HCT116 (cell line): ENCODE measurements at regions not wholly inside any gene's neighbourhood (a gene's known extent, or its start where the extent isn't known, plus 50 kb on each side); places are given as distances from the start of the nearest gene placed in this dataset.

Source experiments
- ATAC-seq: fragments of 200-7000 bp; cut with Tn5 transposase; 2 replicates; pipeline ENCODE4 v1.9.1; 2020; ENCODE audit warnings: mild to moderate bottlenecking, moderate library complexity
- BruUV-seq: library from RNA; stranded (reverse); fragments of 400-500 nt; replicated peaks from 2 replicates; lab custom pipeline; 2021; lab: Mats Ljungman, UMichigan
- CTCF ChIA-PET: fragments of 300-600 bp; sonication (Branson Sonifier 250); formaldehyde crosslinking; loops from one replicate; lab custom pipeline; 2021; ENCODE audit warnings: antibody characterized with exemption; lab: Charles Lee
- POLR2A ChIA-PET: fragments of 300-600, 350-600 bp; sonication (Branson Sonifier 250); formaldehyde crosslinking; loops from one replicate; lab custom pipeline; 2021; ENCODE audit warnings: antibody characterized with exemption; lab: Charles Lee
- RAD21 ChIA-PET, 2 experiments: fragments of 300-600 bp; sonication (Branson Sonifier 250); formaldehyde crosslinking; loops; one replicate each; lab custom pipeline; 2023; ENCODE audit warnings: low total read pairs in 2 of 2; ENCODE audit not compliant: uncharacterized antibody in 2 of 2, unreplicated experiment in 2 of 2, low non-redundant PET in 1 of 2; lab: Charles Lee
- DNase-seq: peaks from one replicate; pipeline ENCODE4 v3.0.0-alpha.2; 2010; ENCODE audit warnings: low read depth, low spot score
- H2AFZ ChIP-seq: fragments of 200-600 bp; shearing (Covaris generic), sonication (generic); 2 replicates; pipeline ENCODE4 v1.6.1; 2017; ENCODE audit warnings: low read depth, mixed run types, mixed read lengths, antibody characterized with exemption, low read length; ENCODE audit not compliant: poor library complexity, severe bottlenecking
- H3K27ac ChIP-seq: 2 replicates; pipeline ENCODE4 v1.5.1; 2012; ENCODE audit warnings: low read depth, low read length
- H3K27me3 ChIP-seq: fragments of 200-600 bp; sonication (generic); 2 replicates; pipeline ENCODE4 v1.6.1; 2016; ENCODE audit warnings: mixed run types, low read length, mixed read lengths; ENCODE audit not compliant: insufficient read depth
- H3K36me3 ChIP-seq, 2 experiments: fragments of 200-500 bp in 1 of 2; fragments of 200-600 bp in 1 of 2; sonication (Bioruptor generic) in 1 of 2; sonication (generic) in 1 of 2; 2 replicates each; pipeline versions ENCODE4 v1.5.1 to v1.6.1; 2014 to 2016; ENCODE audit warnings: low read length in 2 of 2, inconsistent platforms in 1 of 2, mixed read lengths in 1 of 2, mixed run types in 1 of 2; ENCODE audit not compliant: insufficient read depth in 2 of 2, control insufficient read depth in 1 of 2
- H3K4me1 ChIP-seq, 2 experiments: fragments of 200-600 bp in 1 of 2; sonication (generic) in 1 of 2; 2 replicates each; pipeline versions ENCODE4 v1.5.1 to v1.6.1; 2012 to 2017; ENCODE audit warnings: low read length in 2 of 2, inconsistent platforms in 1 of 2, mild to moderate bottlenecking in 1 of 2, mixed read lengths in 1 of 2, mixed run types in 1 of 2, moderate library complexity in 1 of 2; ENCODE audit not compliant: insufficient read depth in 2 of 2, control insufficient read depth in 1 of 2
- H3K4me2 ChIP-seq: fragments of 200-600 bp; sonication (generic); 2 replicates; pipeline ENCODE4 v1.6.1; 2017; ENCODE audit warnings: mixed run types, low read length, mixed read lengths
- H3K4me3 ChIP-seq, 2 experiments: fragments of 200-600 bp in 1 of 2; sonication (generic) in 1 of 2; replicated peaks in 1 of 2; 2 replicates each; pipeline ENCODE4 v1.5.1; 2011 to 2016; ENCODE audit warnings: low read length in 2 of 2, control low read depth in 1 of 2, low read depth in 1 of 2, mild to moderate bottlenecking in 1 of 2, mixed read lengths in 1 of 2, mixed run types in 1 of 2
- H3K79me2 ChIP-seq: fragments of 200-600 bp; sonication (generic); 2 replicates; pipeline ENCODE4 v1.6.1; 2017; ENCODE audit warnings: mild to moderate bottlenecking, mixed run types, low read length, moderate library complexity, mixed read lengths; ENCODE audit not compliant: insufficient read depth
- H3K9ac ChIP-seq: fragments of 200-600 bp; sonication (generic); 2 replicates; pipeline ENCODE4 v1.6.1; 2016; ENCODE audit warnings: low read length, mixed read lengths
- H3K9me2 ChIP-seq: fragments of 200-600 bp; sonication (generic), shearing (Covaris generic); 2 replicates; pipeline ENCODE4 v1.6.1; 2017; ENCODE audit warnings: mixed run types, mild to moderate bottlenecking, moderate library complexity; ENCODE audit not compliant: insufficient read depth
- H3K9me3 ChIP-seq, 2 experiments: fragments of 200-500 bp in 1 of 2; fragments of 200-600 bp in 1 of 2; sonication (Bioruptor generic) in 1 of 2; sonication (generic) in 1 of 2; 2 replicates each; pipeline ENCODE4 v1.6.1; 2014 to 2017; ENCODE audit warnings: low read length in 2 of 2, mixed read lengths in 2 of 2, inconsistent platforms in 1 of 2, low read depth in 1 of 2, mild to moderate bottlenecking in 1 of 2, mixed run types in 1 of 2, moderate library complexity in 1 of 2; ENCODE audit not compliant: control insufficient read depth in 1 of 2, insufficient read depth in 1 of 2
- H4K20me1 ChIP-seq: fragments of 200-600 bp; sonication (generic), shearing (Covaris generic); 2 replicates; pipeline ENCODE4 v1.6.1; 2017; ENCODE audit warnings: mixed run types, mild to moderate bottlenecking, moderate library complexity; ENCODE audit not compliant: insufficient read depth
- CBX3 ChIP-seq: IDR thresholded peaks from 2 replicates; pipeline ENCODE4 v1.6.1; 2012; ENCODE audit warnings: low read depth
- CEBPB ChIP-seq: IDR thresholded peaks from 2 replicates; pipeline ENCODE4 v1.6.1; 2012; ENCODE audit warnings: low read depth
- EGR1 ChIP-seq: IDR thresholded peaks from 2 replicates; pipeline ENCODE4 v1.6.1; 2012; ENCODE audit warnings: low read depth
- EZH2 ChIP-seq: fragments of 200-600 bp; sonication (generic); IDR thresholded peaks from 2 replicates; pipeline ENCODE4 v1.6.1; 2017; ENCODE audit warnings: antibody characterized with exemption, mixed run types
- JUND ChIP-seq: IDR thresholded peaks from 2 replicates; pipeline ENCODE4 v1.6.1; 2012
- RAD21 ChIP-seq: IDR thresholded peaks from 2 replicates; pipeline ENCODE4 v1.6.1; 2012; ENCODE audit warnings: low read depth, mild to moderate bottlenecking
- SP1 ChIP-seq: IDR thresholded peaks from 2 replicates; pipeline ENCODE4 v1.6.1; 2012; ENCODE audit warnings: low read depth
- SRF ChIP-seq: IDR thresholded peaks from 2 replicates; pipeline ENCODE4 v1.6.1; 2012; ENCODE audit warnings: low read depth
- TCF7L2 ChIP-seq: IDR thresholded peaks from 2 replicates; pipeline ENCODE4 v1.7.0; 2011; ENCODE audit warnings: borderline replicate concordance, inconsistent platforms; ENCODE audit not compliant: insufficient read depth, insufficient read length; ENCODE audit errors: extremely low read depth
- YY1 ChIP-seq: IDR thresholded peaks from 2 replicates; pipeline ENCODE4 v1.6.1; 2011; ENCODE audit warnings: low read length, low read depth, moderate library complexity, mild to moderate bottlenecking; ENCODE audit not compliant: insufficient replicate concordance; ENCODE audit errors: extremely low read depth
- ZNF274 ChIP-seq: fragments of 200-500 bp; sonication (Bioruptor generic); IDR thresholded peaks from 2 replicates; pipeline ENCODE4 v1.6.1; 2014; ENCODE audit warnings: mild to moderate bottlenecking, low read depth, low read length, inconsistent platforms
- intact Hi-C: fragments of 100-400 bp; cut with micrococcal nuclease; formaldehyde crosslinking; loops from 2 replicates; pipeline ENCODE4 v1.10.0; 2022
- TF ChIP-seq, protein P1 (sequence below): IDR thresholded peaks from 2 replicates; pipeline ENCODE4 v1.6.1; 2012
- TF ChIP-seq, protein P2 (sequence below), 3 experiments: fragments of 200-600 bp in 1 of 3; sonication (generic) in 1 of 3; IDR thresholded peaks in 2 of 3; conservative IDR thresholded peaks in 1 of 3; 2 replicates each; pipeline ENCODE4 v1.5.1; 2012 to 2017; ENCODE audit warnings: low read depth in 2 of 3, low read length in 2 of 3, antibody characterized with exemption in 1 of 3, borderline replicate concordance in 1 of 3, control low read depth in 1 of 3, mild to moderate bottlenecking in 1 of 3, mixed read lengths in 1 of 3, mixed run types in 1 of 3, moderate library complexity in 1 of 3; ENCODE audit not compliant: insufficient read depth in 1 of 3
- TF ChIP-seq, protein P3 (sequence below): IDR thresholded peaks from 2 replicates; pipeline ENCODE4 v1.6.1; 2012
- TF ChIP-seq, protein P4 (sequence below): IDR thresholded peaks from 2 replicates; pipeline ENCODE4 v1.6.1; 2011; ENCODE audit warnings: mild to moderate bottlenecking, low read length, moderate library complexity; ENCODE audit not compliant: insufficient replicate concordance; ENCODE audit errors: extremely low read depth

DNA sequence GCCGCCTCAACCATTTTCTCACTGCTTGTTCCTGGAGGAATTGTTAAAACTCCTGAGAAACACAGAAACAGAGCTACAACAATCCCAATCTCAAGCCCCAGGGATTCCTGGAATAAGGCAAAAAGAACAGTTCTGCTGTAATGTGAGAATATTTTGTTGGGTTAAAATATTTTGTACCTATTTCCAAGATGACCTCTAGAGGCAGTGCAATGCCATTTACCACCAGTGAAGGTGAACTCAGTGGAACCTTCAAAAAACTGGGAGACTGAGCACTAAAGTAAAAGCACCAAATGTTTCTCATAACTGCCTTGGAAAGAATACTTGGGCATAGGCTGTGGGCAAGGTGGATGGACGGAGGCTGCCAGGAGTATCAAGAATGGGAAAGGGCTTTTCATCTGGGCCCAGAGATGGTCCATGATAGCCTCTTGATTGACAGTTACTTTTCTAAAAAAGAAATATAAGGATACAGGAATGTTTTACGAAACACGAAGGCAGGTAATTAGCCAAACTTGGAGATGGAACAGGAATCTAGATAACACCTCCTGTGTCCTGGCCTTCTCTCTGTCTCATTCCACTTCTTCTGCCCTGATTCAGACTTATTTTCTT lies 334.0 kb upstream of the FLRT2 start:
- Histone ChIP-seq H3K27ac (no peak overlapping the region), H4K20me1 (no peaks in the 10 kb centered on the region), H3K9ac (no peak overlapping the region), H2AFZ (no peak overlapping the region), H3K4me3 (no peak overlapping the region)
- TF ChIP-seq, protein P1, sequence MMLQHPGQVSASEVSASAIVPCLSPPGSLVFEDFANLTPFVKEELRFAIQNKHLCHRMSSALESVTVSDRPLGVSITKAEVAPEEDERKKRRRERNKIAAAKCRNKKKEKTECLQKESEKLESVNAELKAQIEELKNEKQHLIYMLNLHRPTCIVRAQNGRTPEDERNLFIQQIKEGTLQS: no peak
- TF ChIP-seq, protein P2, sequence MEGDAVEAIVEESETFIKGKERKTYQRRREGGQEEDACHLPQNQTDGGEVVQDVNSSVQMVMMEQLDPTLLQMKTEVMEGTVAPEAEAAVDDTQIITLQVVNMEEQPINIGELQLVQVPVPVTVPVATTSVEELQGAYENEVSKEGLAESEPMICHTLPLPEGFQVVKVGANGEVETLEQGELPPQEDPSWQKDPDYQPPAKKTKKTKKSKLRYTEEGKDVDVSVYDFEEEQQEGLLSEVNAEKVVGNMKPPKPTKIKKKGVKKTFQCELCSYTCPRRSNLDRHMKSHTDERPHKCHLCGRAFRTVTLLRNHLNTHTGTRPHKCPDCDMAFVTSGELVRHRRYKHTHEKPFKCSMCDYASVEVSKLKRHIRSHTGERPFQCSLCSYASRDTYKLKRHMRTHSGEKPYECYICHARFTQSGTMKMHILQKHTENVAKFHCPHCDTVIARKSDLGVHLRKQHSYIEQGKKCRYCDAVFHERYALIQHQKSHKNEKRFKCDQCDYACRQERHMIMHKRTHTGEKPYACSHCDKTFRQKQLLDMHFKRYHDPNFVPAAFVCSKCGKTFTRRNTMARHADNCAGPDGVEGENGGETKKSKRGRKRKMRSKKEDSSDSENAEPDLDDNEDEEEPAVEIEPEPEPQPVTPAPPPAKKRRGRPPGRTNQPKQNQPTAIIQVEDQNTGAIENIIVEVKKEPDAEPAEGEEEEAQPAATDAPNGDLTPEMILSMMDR (IDR thresholded peaks at IDR 0.05 in 2 of 3, conservative IDR thresholded peaks at IDR 0.05 in 1 of 3; ENCODE audit: borderline replicate concordance in 1 of 3, insufficient read depth in 1 of 3, low read depth in 2 of 3, low read length in 2 of 3): peak in 2 of 3 experiments; percentile 9 to 34; a peak in 2 of 6 replicates
- TF ChIP-seq, all 23 proteins: peak for 1
- Histone ChIP-seq H3K36me3 (no peaks in the 10 kb centered on the region), H3K79me2 (no peaks in the 10 kb centered on the region), H3K9me3 (peaks cover 0 to 12% of the 10 kb centered on the region in 2 experiments; a peak in 2 of 4 replicates), H3K4me1 (no peaks in the 10 kb centered on the region), H3K27me3 (no peaks in the 10 kb centered on the region), H3K9me2 (no peaks in the 10 kb centered on the region), H3K4me2 (no peak overlapping the region)
- ChIA-PET POLR2A (no interaction called here), CTCF (no interaction called here), RAD21 (no interaction called here)
- ATAC-seq: no peak
- DNase-seq: no peak
- intact Hi-C loops: no loop called here
- BruUV-seq: no TSS peak

DNA sequence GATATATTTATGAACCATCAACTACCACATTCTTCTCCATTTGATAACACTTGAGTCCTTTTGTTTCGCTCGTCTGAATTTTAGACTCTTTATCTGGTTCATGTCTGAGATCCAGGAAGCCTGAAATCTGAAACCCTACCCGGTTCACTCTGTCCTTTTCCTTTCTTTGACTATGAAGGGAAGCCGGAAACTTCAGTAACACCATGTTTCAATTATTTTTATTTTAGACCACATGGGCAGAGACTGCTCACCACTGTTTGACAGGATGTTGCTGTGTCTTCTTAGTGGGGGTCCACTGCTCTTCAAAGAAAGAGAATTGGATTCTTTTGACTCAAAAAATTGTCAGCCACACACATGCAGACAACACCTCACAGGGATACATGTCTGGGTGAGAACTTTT lies 331.9 kb upstream of the FLRT2 start:
- ATAC-seq (no peak), DNase-seq (no peak)
- Histone ChIP-seq H3K79me2 (no peaks in the 10 kb centered on the region), H3K4me1 (no peaks in the 10 kb centered on the region), H3K4me2 (no peak overlapping the region), H4K20me1 (no peaks in the 10 kb centered on the region), H3K36me3 (no peaks in the 10 kb centered on the region), H3K9ac (no peak overlapping the region), H3K9me2 (no peaks in the 10 kb centered on the region), H3K9me3 (peaks cover 0 to 10% of the 10 kb centered on the region in 2 experiments; a peak in 2 of 4 replicates), H3K27me3 (no peaks in the 10 kb centered on the region), H3K27ac (no peak overlapping the region), H3K4me3 (no peak overlapping the region), H2AFZ (no peak overlapping the region)
- POLR2A ChIA-PET: no interaction called here
- CTCF ChIA-PET: no interaction called here
- RAD21 ChIA-PET: no interaction called here
- BruUV-seq: no TSS peak
- intact Hi-C loops: no loop called here
- TF ChIP-seq, protein P3, sequence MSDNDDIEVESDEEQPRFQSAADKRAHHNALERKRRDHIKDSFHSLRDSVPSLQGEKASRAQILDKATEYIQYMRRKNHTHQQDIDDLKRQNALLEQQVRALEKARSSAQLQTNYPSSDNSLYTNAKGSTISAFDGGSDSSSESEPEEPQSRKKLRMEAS: no peak
- TF ChIP-seq, protein P1: no peak
- no peak for TF ChIP-seq CBX3
- no peak for TF ChIP-seq EGR1
- no peak for TF ChIP-seq JUND
- TF ChIP-seq, protein P4, sequence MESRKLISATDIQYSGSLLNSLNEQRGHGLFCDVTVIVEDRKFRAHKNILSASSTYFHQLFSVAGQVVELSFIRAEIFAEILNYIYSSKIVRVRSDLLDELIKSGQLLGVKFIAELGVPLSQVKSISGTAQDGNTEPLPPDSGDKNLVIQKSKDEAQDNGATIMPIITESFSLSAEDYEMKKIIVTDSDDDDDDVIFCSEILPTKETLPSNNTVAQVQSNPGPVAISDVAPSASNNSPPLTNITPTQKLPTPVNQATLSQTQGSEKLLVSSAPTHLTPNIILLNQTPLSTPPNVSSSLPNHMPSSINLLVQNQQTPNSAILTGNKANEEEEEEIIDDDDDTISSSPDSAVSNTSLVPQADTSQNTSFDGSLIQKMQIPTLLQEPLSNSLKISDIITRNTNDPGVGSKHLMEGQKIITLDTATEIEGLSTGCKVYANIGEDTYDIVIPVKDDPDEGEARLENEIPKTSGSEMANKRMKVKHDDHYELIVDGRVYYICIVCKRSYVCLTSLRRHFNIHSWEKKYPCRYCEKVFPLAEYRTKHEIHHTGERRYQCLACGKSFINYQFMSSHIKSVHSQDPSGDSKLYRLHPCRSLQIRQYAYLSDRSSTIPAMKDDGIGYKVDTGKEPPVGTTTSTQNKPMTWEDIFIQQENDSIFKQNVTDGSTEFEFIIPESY: no peak
- TF ChIP-seq SP1: no peak
- TF ChIP-seq EZH2: no peak
- no peak for TF ChIP-seq CEBPB
- TF ChIP-seq RAD21: no peak
- TF ChIP-seq YY1: no peak
- TF ChIP-seq SRF: no peak
- TF ChIP-seq ZNF274: no peak
- no peak for TF ChIP-seq TCF7L2
